Body of pancreas (tissue), 4 donors: ENCODE measurements at regions not wholly inside any gene's neighbourhood (a gene's known extent, or its start where the extent isn't known, plus 50 kb on each side); places are given as distances from the start of the nearest gene placed in this dataset.

ENCODE experiments used
- POLR2A ChIP-seq, 3 donors: fragments of 450-650 bp; IDR thresholded peaks; one replicate each; pipeline ENCODE4 v1.6.1; 2016; ENCODE audit warnings: antibody characterized with exemption in 3 of 3, mild to moderate bottlenecking in 2 of 3
- TF ChIP-seq, protein P1 (sequence below), 7 experiments: fragments of 450-650 bp in 4 of 7; fragments of 200-600 bp in 3 of 7; sonication (generic) in 3 of 7; IDR thresholded peaks; one replicate each; pipeline ENCODE4 v1.5.1; 2016 to 2019; ENCODE audit warnings: antibody characterized with exemption in 7 of 7

- TF ChIP-seq, protein P1, sequence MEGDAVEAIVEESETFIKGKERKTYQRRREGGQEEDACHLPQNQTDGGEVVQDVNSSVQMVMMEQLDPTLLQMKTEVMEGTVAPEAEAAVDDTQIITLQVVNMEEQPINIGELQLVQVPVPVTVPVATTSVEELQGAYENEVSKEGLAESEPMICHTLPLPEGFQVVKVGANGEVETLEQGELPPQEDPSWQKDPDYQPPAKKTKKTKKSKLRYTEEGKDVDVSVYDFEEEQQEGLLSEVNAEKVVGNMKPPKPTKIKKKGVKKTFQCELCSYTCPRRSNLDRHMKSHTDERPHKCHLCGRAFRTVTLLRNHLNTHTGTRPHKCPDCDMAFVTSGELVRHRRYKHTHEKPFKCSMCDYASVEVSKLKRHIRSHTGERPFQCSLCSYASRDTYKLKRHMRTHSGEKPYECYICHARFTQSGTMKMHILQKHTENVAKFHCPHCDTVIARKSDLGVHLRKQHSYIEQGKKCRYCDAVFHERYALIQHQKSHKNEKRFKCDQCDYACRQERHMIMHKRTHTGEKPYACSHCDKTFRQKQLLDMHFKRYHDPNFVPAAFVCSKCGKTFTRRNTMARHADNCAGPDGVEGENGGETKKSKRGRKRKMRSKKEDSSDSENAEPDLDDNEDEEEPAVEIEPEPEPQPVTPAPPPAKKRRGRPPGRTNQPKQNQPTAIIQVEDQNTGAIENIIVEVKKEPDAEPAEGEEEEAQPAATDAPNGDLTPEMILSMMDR (IDR thresholded peaks at IDR 0.05) = no peak
- no peak for TF ChIP-seq POLR2A (IDR thresholded peaks at IDR 0.05)
Measured at GRCh38 chr2:118505436-118505835, 342.0 kb downstream of the EN1 start.
